CD4-positive, alpha-beta memory T cell (primary cell): ENCODE measurements at regions not wholly inside any gene's neighbourhood (a gene's known extent, or its start where the extent isn't known, plus 50 kb on each side); places are given as distances from the start of the nearest gene placed in this dataset.
"Not testable (repeated sequence)": the region's sequence is repeated elsewhere in the genome, so short reads cannot be mapped to it uniquely, and the experiment has no call there.

Experiments used
- CTCF ChIA-PET: fragments of 350-600 bp; sonication (Branson Sonifier 250); formaldehyde crosslinking; loops from one replicate; lab custom pipeline; 2021; ENCODE audit warnings: inconsistent platforms; ENCODE audit not compliant: partially characterized antibody; lab: Charles Lee
- POLR2A ChIA-PET: fragments of 350-600 bp; sonication (Branson Sonifier 250); formaldehyde crosslinking; loops from one replicate; lab custom pipeline; 2021; ENCODE audit not compliant: partially characterized antibody; lab: Charles Lee
- DNase-seq, 5 donors: peaks; one replicate each; pipeline versions ENCODE4 v3.0.0 to v3.0.0-alpha.2; 2020 to 2022; ENCODE audit warnings: mixed read lengths in 1 of 5
- H3K27ac ChIP-seq: one replicate; pipeline ENCODE4 v1.7.0; 2013; ENCODE audit warnings: low read depth, low read length
- H3K27me3 ChIP-seq: 2 replicates; pipeline ENCODE4 v1.7.0; 2013; ENCODE audit warnings: mild to moderate bottlenecking, low read length, moderate library complexity; ENCODE audit not compliant: insufficient read depth
- H3K36me3 ChIP-seq: 2 replicates; pipeline ENCODE4 v1.7.0; 2013; ENCODE audit warnings: mild to moderate bottlenecking, low read length, moderate library complexity; ENCODE audit not compliant: insufficient read depth
- H3K4me1 ChIP-seq: 2 replicates; pipeline ENCODE4 v1.7.0; 2013; ENCODE audit warnings: mild to moderate bottlenecking, low read length, moderate library complexity; ENCODE audit not compliant: insufficient read depth
- H3K4me3 ChIP-seq, 2 donors: one replicate each; pipeline ENCODE4 v1.7.0; 2013; ENCODE audit warnings: low read length in 2 of 2, mild to moderate bottlenecking in 1 of 2
- H3K9me3 ChIP-seq, 2 donors: one replicate each; pipeline ENCODE4 v1.7.0; 2013; ENCODE audit warnings: low read length in 2 of 2, control low read depth in 1 of 2; ENCODE audit not compliant: control insufficient read depth in 1 of 2
- H3K27ac Mint-ChIP-seq, 7 donors: one replicate each; pipeline ENCODE4 v1.8.0; 2020 to 2021; ENCODE audit warnings: mixed read lengths in 7 of 7, mild to moderate bottlenecking in 6 of 7, inconsistent platforms in 3 of 7, moderate library complexity in 3 of 7
- H3K27me3 Mint-ChIP-seq, 2 donors: one replicate each; pipeline ENCODE4 v1.8.0; 2020 to 2021; ENCODE audit warnings: mixed read lengths in 2 of 2
- H3K36me3 Mint-ChIP-seq, 2 donors: one replicate each; pipeline ENCODE4 v1.8.0; 2020 to 2021; ENCODE audit warnings: mixed read lengths in 2 of 2, inconsistent platforms in 1 of 2, mild to moderate bottlenecking in 1 of 2
- H3K4me1 Mint-ChIP-seq, 4 donors: one replicate each; pipeline ENCODE4 v1.8.0; 2020 to 2021; ENCODE audit warnings: mixed read lengths in 4 of 4, mild to moderate bottlenecking in 1 of 4
- H3K4me3 Mint-ChIP-seq, 8 donors: one replicate each; pipeline ENCODE4 v1.8.0; 2020 to 2021; ENCODE audit warnings: mixed read lengths in 8 of 8, mild to moderate bottlenecking in 7 of 8, moderate library complexity in 6 of 8, inconsistent platforms in 3 of 8
- H3K9me3 Mint-ChIP-seq, 8 donors: one replicate each; pipeline ENCODE4 v1.8.0; 2020 to 2021; ENCODE audit warnings: mixed read lengths in 8 of 8, mild to moderate bottlenecking in 5 of 8, inconsistent platforms in 3 of 8, moderate library complexity in 1 of 8
- intact Hi-C: fragments of 100-400 bp; cut with micrococcal nuclease; formaldehyde crosslinking; loops from one replicate; pipeline ENCODE4 v1.15.1; 2023

- Histone ChIP-seq H3K27me3 (no peaks in the 10 kb centered on the region), H3K36me3 (no peaks in the 10 kb centered on the region), H3K9me3 (no peaks in the 10 kb centered on the region), H3K4me1 (no peaks in the 10 kb centered on the region), H3K27ac (no peak overlapping the region), H3K4me3 (no peak overlapping the region)
- no peak for DNase-seq
- ChIA-PET CTCF (no interaction called here), POLR2A (no interaction called here)
- intact Hi-C loops, result no loop called here
- H3K27me3 Mint-ChIP-seq, result peaks cover 2 to 7% of the 10 kb centered on the region in 2 donors
- peak overlapping the region in 1 of 7 donors; percentile 24 for H3K27ac Mint-ChIP-seq
- no peak overlapping the region for H3K4me3 Mint-ChIP-seq
- no peaks in the 10 kb centered on the region for H3K9me3 Mint-ChIP-seq
- H3K4me1 Mint-ChIP-seq, result no peaks in the 10 kb centered on the region
- no peaks in the 10 kb centered on the region for H3K36me3 Mint-ChIP-seq
These were observed 221.8 kb downstream of the TMEM121 start for GRCh38 chr14:105748204-105748578.

GRCh38 chr14:105748710-105749109 is 222.3 kb downstream of the TMEM121 start:
- H3K27me3 Mint-ChIP-seq, intact Hi-C loops, H3K4me3 ChIP-seq, POLR2A ChIA-PET, H3K4me3 Mint-ChIP-seq, H3K27ac Mint-ChIP-seq, H3K4me1 ChIP-seq, H3K9me3 Mint-ChIP-seq, CTCF ChIA-PET, DNase-seq, H3K27ac ChIP-seq, H3K9me3 ChIP-seq, H3K36me3 Mint-ChIP-seq, H3K4me1 Mint-ChIP-seq, H3K27me3 ChIP-seq, H3K36me3 ChIP-seq: not testable (repeated sequence)

DNA sequence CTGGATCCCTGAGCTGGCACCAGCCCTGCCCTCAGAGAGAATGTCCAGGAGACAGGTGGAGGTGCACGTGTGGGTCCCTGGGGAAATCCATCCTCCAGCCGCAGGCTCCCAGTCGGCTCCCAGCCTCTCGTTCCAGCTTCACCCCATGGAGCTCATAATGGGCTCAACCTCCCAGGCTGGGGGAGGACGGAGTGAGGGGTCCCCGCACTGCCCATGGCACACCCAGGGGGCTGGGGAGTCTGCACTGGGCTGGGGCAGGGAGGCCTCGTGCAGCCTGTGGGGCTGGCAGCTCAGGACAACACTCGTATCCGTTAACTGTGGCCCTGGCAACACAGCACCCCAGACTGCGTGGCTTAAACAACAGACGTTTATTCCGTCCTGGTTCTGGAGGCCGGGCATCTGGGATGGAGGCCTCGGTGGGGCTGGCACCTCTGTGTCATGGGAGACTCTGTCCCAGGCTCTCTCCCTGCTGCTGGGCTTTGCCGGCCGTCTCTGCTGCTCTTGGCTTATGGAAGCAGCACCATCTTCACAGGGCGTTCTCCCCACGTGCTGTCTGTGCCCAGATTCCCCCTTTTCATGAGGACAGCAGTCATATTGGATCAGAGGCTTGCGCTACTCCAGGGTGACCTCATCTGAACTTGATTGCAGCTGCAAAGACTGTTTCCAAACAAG is 223.6 kb downstream of the TMEM121 start:
- H3K9me3 Mint-ChIP-seq, H3K9me3 ChIP-seq, intact Hi-C loops, H3K4me1 Mint-ChIP-seq, H3K27me3 ChIP-seq, H3K36me3 ChIP-seq, DNase-seq, H3K27me3 Mint-ChIP-seq, H3K4me3 Mint-ChIP-seq, H3K27ac ChIP-seq, H3K4me1 ChIP-seq, H3K4me3 ChIP-seq, CTCF ChIA-PET, H3K36me3 Mint-ChIP-seq, H3K27ac Mint-ChIP-seq, POLR2A ChIA-PET: not testable (repeated sequence)

DNA sequence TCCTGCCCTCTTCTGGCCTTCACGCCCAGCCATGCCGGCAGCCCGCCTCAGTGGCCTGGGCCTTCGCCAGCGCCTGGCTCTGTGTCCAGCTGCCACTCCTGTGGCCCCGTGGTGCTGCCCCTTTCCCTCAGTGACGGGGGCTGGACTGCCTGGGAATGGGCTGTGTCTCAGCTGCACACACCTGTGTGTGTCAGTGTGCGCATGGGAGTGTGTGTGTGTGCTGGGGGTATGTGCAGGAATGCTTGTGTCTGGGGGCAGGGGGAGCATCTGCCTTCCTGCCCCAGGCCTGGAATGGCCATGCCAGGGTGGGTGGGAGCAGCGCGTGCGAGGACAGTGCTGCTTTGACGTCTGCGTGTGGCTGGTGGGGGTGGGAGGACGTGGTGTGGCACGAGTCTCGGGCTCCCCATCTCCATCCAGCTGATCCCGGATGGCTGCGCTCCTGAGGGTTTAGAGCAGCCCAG is 224.9 kb downstream of the TMEM121 start:
- H3K36me3 Mint-ChIP-seq, intact Hi-C loops, H3K4me1 Mint-ChIP-seq, H3K27me3 ChIP-seq, H3K4me1 ChIP-seq, H3K4me3 Mint-ChIP-seq, H3K27me3 Mint-ChIP-seq, POLR2A ChIA-PET, H3K4me3 ChIP-seq, H3K27ac ChIP-seq, H3K9me3 ChIP-seq, H3K36me3 ChIP-seq, DNase-seq, CTCF ChIA-PET, H3K27ac Mint-ChIP-seq: not testable (repeated sequence)
- peaks cover 0 to 13% (median 3%) of the 10 kb centered on the region in 8 donors for H3K9me3 Mint-ChIP-seq

DNA sequence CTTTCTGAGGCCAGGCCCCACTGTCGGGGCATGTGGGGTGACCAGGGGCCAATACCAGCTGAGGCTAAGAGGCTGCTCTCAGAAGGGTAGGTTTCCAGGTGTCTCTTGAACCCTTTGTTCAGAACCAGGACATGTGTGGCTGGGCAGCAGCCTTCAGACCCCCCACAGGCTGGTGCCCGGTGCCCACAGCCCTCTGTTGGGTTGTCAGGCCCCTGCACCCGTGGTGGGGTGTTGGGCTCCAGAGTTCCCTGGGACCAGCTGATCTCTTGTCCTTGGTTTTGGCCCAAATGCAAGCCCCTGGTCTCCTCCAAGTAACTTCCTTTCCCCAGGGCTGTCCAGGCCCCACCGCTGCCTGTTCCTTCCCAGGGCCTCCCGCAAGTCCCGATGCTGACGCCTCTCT is 226.0 kb downstream of the TMEM121 start:
- H3K27me3 ChIP-seq, H3K4me1 Mint-ChIP-seq, POLR2A ChIA-PET, intact Hi-C loops, H3K4me1 ChIP-seq, H3K9me3 ChIP-seq, H3K27ac ChIP-seq, H3K36me3 Mint-ChIP-seq, H3K27ac Mint-ChIP-seq, H3K36me3 ChIP-seq, H3K4me3 ChIP-seq, H3K27me3 Mint-ChIP-seq, H3K4me3 Mint-ChIP-seq, DNase-seq, CTCF ChIA-PET: not testable (repeated sequence)
- peaks cover 0 to 19% (median 4%) of the 10 kb centered on the region in 8 donors for H3K9me3 Mint-ChIP-seq

- H3K27ac ChIP-seq, result no peak overlapping the region
- ChIA-PET POLR2A (no interaction called here), CTCF (no interaction called here)
- intact Hi-C loops, result loop anchor here (2.0 kb wide), 1 partner anchor 144 kb away; no protein-coding TSS in a partner anchor
- H3K27me3 Mint-ChIP-seq, result peaks cover 0 to 11% of the 10 kb centered on the region in 2 donors
- H3K9me3 Mint-ChIP-seq, result peaks cover 0 to 18% (median 6%) of the 10 kb centered on the region in 8 donors
- no peaks in the 10 kb centered on the region for H3K36me3 Mint-ChIP-seq
- no peaks in the 10 kb centered on the region for H3K36me3 ChIP-seq
- H3K4me1 ChIP-seq, result no peaks in the 10 kb centered on the region
- H3K27me3 ChIP-seq, result no peaks in the 10 kb centered on the region
- DNase-seq, result no peak
- H3K9me3 ChIP-seq, result no peaks in the 10 kb centered on the region
- peaks cover 0 to 3% (median 0%) of the 10 kb centered on the region in 4 donors for H3K4me1 Mint-ChIP-seq
- no peak overlapping the region for H3K4me3 ChIP-seq
- no peak overlapping the region for H3K4me3 Mint-ChIP-seq
- no peak overlapping the region for H3K27ac Mint-ChIP-seq
These were observed 234.4 kb downstream of the TMEM121 start for GRCh38 chr14:105760691-105761344.

- peaks cover 0 to 18% (median 6%) of the 10 kb centered on the region in 8 donors for H3K9me3 Mint-ChIP-seq
- H3K36me3 Mint-ChIP-seq, POLR2A ChIA-PET, H3K4me3 ChIP-seq, DNase-seq, H3K4me3 Mint-ChIP-seq, H3K27ac ChIP-seq, H3K36me3 ChIP-seq, H3K9me3 ChIP-seq, H3K27ac Mint-ChIP-seq, H3K4me1 Mint-ChIP-seq, H3K27me3 ChIP-seq, CTCF ChIA-PET, H3K4me1 ChIP-seq: not testable (repeated sequence)
- H3K27me3 Mint-ChIP-seq, result peaks cover 0 to 13% of the 10 kb centered on the region in 2 donors
- intact Hi-C loops, result loop anchor here (2.0 kb wide), 1 partner anchor 145 kb away; no protein-coding TSS in a partner anchor
These were observed 235.0 kb downstream of the TMEM121 start for GRCh38 chr14:105761345-105761740.
